ENCODE measurements at regions not wholly inside any gene's neighbourhood (a gene's known extent, or its start where the extent isn't known, plus 50 kb on each side); places are given as distances from the start of the nearest gene placed in this dataset.
A peak's percentile ranks its signal among the peaks of the same experiment; 100 is the strongest.
"Not testable (repeated sequence)": the region's sequence is repeated elsewhere in the genome, so short reads cannot be mapped to it uniquely, and the experiment has no call there.

DNA sequence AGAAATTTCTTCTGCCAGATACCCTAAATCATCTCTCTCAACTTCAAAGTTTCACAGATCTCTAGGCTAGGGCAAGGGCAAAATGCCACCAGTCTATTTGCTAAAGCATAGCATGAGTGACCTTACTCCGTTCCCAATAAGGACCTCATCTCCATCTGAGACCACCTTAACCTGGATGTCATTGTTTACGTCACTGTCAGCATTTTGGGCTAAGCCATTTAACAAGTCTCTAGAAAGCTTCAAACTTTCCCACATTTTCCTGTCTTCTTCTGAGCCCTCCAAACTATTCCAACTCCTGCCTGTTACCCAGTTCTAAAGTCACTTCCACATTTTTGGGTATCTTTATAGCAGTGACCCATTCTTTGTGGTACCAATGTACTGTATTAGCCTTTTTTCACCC is 259.2 kb upstream of the KITLG start:
- no peak for DNase-seq (ENCODE audit: low spot score in 2 of 2)
- ATAC-seq, result no peak
- H3K4me1 Mint-ChIP-seq, result no peaks in the 10 kb centered on the region
- H3K36me3 Mint-ChIP-seq, result no peaks in the 10 kb centered on the region
- H3K27ac Mint-ChIP-seq, result no peak overlapping the region
- peaks cover 14% of the 10 kb centered on the region for H3K9me3 Mint-ChIP-seq
- no peak overlapping the region for H3K4me3 Mint-ChIP-seq

DNA sequence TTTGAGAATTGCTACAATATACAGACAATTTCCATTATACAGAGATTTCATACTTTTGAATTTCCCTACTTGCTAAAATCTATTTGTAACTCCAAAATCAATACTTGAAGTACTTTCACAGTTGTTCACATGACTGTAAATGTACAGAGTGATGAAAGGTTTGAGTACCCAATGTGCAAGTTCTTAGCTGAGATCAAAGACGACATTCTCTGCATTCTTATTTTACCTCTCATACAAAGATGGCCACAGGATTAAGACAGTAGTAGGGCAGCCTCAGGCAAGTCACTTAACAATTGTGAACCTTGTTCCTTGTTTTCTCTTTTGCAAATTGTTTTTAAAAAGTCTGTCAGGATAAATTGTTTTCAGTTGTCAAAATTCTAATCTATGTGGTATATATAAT is 255.9 kb upstream of the KITLG start:
- no peak for ATAC-seq
- no peak overlapping the region for H3K4me3 Mint-ChIP-seq
- no peaks in the 10 kb centered on the region for H3K36me3 Mint-ChIP-seq
- no peak for DNase-seq (ENCODE audit: low spot score in 2 of 2)
- H3K27ac Mint-ChIP-seq, result no peak overlapping the region
- H3K4me1 Mint-ChIP-seq, result no peaks in the 10 kb centered on the region
- peaks cover 14% of the 10 kb centered on the region for H3K9me3 Mint-ChIP-seq

DNA sequence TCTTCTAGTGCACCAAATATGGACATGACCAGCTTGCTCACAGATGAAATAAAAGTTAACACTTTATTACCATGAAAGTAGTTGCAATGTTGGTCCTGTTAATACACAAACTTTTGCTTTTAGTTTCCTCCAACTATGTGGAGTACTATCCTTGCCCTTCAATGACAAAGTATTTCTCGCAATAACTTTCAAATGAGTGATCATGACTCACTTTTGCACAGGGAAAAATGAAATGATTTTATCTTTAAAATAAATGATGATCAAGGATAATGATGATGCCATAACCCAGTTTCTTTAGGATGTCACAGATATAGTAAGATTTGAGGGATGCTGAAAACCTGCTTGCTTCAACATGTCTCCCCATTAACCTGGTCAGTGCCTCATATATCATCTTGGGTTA is 254.0 kb upstream of the KITLG start:
- Mint-ChIP-seq H3K36me3 (no peaks in the 10 kb centered on the region), H3K4me3 (no peak overlapping the region), H3K27ac (no peak overlapping the region), H3K9me3 (peaks cover 7% of the 10 kb centered on the region), H3K4me1 (no peaks in the 10 kb centered on the region)
- DNase-seq (ENCODE audit: low spot score in 2 of 2) (no peak), ATAC-seq (no peak)

DNA sequence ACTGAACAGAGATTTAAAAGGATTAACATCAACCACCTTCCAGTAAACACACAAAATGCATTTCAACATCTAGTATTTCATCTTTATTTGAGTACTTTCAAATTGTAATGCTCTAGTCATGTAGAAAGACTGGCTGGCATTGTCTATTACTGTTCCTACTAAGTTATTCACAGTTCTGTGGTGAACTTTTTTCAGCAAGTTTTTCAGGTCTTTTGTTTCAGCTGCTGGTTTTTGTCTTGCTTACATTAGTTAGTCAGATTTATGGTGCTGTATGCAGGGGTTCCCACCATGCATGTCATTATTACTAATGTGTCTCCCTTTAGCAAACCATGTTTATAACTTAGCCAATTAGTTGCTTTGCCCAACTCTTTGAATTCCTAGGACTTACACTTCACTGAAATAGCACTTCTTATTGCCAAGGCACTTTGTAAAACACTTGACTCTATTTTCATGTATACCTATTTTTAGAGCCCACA is 253.4 kb upstream of the KITLG start:
- no peaks in the 10 kb centered on the region for H3K4me1 Mint-ChIP-seq
- H3K36me3 Mint-ChIP-seq, result no peaks in the 10 kb centered on the region
- no peak overlapping the region for H3K4me3 Mint-ChIP-seq
- no peak overlapping the region for H3K27ac Mint-ChIP-seq
- peaks cover 5% of the 10 kb centered on the region for H3K9me3 Mint-ChIP-seq
- DNase-seq (ENCODE audit: low spot score in 2 of 2), result no peak
- no peak for ATAC-seq

DNA sequence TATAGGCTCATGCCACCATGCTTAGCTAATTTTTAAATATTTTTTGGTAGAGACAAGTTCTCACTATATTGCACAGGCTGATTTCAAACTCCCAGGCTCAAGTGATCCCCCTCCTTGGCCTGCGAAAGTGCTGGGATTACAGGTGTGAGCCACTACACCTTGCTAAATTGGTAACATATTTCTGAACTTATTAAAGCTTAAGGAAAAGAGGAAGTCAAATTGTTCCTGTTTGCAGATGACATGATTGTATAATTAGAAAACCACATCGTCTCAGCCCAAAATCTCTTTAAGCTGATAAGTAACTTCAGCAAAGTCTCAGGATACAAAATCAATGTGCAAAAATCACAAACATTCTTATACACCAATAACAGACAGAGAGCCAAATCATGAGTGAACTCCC is 248.3 kb upstream of the KITLG start:
- not testable (repeated sequence) for ATAC-seq; H3K4me3 Mint-ChIP-seq; DNase-seq (ENCODE audit: low spot score in 2 of 2); H3K9me3 Mint-ChIP-seq; H3K27ac Mint-ChIP-seq; H3K36me3 Mint-ChIP-seq; H3K4me1 Mint-ChIP-seq

DNA sequence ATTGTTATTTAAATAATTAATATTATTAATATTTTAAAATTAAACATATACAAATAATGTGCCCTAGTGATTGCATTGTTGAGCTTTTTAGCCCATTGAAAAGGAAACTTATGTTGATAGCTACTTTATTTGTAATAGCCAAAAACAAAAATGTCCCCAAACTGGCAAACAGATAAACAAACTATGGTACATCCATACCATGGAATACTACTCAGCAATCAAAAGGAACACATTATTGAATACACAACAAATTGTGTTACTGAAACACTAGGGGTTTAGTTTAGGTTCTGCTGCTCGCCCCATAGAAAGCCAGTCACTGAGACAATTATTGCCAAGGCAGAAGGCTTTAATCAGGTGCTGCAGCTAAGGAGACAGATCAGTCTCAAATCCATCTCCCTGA is 239.7 kb upstream of the KITLG start:
- no peak overlapping the region for H3K27ac Mint-ChIP-seq
- H3K9me3 Mint-ChIP-seq, result peaks cover 8% of the 10 kb centered on the region
- no peak overlapping the region for H3K4me3 Mint-ChIP-seq
- ATAC-seq (no peak), DNase-seq (ENCODE audit: low spot score in 2 of 2) (no peak)
- H3K36me3 Mint-ChIP-seq, result no peaks in the 10 kb centered on the region
- no peaks in the 10 kb centered on the region for H3K4me1 Mint-ChIP-seq

DNA sequence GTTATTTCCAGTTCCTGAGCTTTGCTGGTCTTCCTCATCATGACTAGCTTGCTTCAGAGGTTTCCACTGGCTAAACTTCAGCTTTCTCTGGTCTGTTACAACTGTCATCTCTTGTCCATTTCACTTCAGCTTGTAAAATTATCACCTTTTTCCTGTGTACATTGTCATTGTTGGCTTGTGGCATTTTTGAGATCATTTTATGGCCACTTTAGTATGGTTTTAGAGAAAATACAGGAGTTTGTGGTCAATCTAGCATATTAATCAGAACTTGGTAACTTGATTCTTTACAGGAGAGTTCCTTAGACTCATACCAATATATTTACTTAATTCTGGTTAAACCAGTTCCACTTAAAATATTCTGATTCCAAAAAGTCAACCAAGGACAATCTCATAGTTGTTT is 235.9 kb upstream of the KITLG start:
- DNase-seq (ENCODE audit: low spot score in 2 of 2) (no peak), ATAC-seq (no peak)
- no peaks in the 10 kb centered on the region for H3K36me3 Mint-ChIP-seq
- H3K9me3 Mint-ChIP-seq, result peaks cover 10% of the 10 kb centered on the region
- no peak overlapping the region for H3K27ac Mint-ChIP-seq
- no peaks in the 10 kb centered on the region for H3K4me1 Mint-ChIP-seq
- H3K4me3 Mint-ChIP-seq, result no peak overlapping the region

DNA sequence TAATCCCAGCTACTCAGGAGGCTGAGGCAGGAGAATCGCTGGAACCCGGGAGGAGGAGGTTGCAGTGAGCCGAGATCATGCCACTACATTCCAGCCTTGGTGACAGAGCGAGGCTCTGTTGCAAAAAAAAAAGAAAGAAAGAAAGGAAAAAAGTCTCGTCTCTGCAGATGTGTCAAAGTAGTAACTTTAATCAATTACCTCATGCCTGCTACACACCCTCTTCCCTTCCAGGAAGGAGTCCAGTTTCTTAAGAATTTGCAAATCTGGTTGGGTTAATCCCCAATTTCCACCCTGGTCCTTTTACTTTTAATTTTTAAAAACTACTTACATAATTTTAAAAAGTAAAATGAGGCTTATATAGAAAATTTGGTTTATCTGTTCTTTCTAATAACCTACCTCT is 234.5 kb upstream of the KITLG start:
- Mint-ChIP-seq H3K27ac (no peak overlapping the region), H3K4me1 (no peaks in the 10 kb centered on the region), H3K4me3 (no peak overlapping the region), H3K36me3 (no peaks in the 10 kb centered on the region), H3K9me3 (peaks cover 10% of the 10 kb centered on the region)
- ATAC-seq, result no peak
- no peak for DNase-seq (ENCODE audit: low spot score in 2 of 2)

DNA sequence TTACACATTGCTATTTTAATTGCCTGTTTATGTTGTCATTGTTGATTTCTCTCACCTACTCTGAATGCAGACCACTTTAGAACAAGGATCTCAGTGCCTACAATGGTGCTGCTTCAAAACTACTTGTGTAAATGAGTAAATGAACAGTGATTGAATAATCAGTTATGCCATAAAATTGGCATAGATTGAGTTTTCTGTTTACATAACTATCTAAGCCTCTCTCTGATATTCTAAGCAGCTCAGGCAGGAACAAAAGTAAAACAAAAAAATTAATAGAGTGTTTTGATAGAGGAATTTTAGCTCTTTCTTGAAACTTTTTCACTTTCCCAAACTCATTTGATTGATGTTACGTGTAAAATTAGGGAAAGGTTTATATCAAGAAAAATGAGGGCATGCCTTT is 232.3 kb upstream of the KITLG start:
- ATAC-seq, result no peak

DNA sequence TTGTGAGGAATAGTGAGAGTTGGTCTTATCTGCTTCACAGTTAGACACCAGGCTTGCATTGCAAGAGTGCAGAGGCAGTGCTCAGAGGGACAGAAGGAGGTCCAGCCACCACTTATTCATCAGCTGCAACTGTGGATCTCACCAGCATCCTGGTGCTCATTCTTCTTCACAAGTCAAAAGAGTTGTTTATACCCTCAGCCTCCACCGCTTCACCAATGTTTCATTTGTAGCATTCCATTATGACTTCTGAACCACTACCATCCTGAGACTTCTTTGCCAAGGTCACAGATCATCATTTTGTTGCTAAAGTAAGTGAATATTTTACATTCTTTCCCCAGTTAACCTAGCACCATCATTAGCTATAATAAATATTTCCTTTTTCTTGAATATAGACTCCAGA is 230.5 kb upstream of the KITLG start:
- DNase-seq (ENCODE audit: low spot score in 2 of 2) (no peak), ATAC-seq (no peak)
- no peaks in the 10 kb centered on the region for H3K36me3 Mint-ChIP-seq
- no peak overlapping the region for H3K27ac Mint-ChIP-seq
- no peaks in the 10 kb centered on the region for H3K4me1 Mint-ChIP-seq
- peaks cover 2% of the 10 kb centered on the region for H3K9me3 Mint-ChIP-seq
- no peak overlapping the region for H3K4me3 Mint-ChIP-seq

More for the DNA sequence above, 232.3 kb upstream of the KITLG start:
- no peak overlapping the region for H3K4me3 Mint-ChIP-seq
- no peak overlapping the region for H3K27ac Mint-ChIP-seq
- H3K36me3 Mint-ChIP-seq, result no peaks in the 10 kb centered on the region
- peaks cover 5% of the 10 kb centered on the region for H3K9me3 Mint-ChIP-seq
- H3K4me1 Mint-ChIP-seq, result no peaks in the 10 kb centered on the region
- DNase-seq (ENCODE audit: low spot score in 2 of 2), result no peak

DNA sequence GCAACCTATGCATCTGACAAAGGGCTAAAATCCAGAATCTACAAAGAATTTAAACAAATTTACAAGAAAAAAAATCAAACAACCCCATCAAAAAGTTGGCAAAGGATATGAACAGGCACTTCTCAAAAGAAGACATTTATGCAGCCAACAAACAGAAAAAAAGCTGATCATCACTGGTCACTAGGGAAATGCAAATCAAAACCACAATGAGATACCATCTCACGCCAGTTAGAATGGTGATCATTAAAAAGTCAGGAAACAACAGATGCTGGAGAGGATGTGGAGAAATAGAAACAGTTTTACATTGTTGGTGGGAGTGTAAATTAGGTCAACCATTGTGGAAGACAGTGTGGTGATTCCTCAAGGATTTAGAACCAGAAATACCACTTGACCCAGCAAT is 229.6 kb upstream of the KITLG start:
- not testable (repeated sequence) for H3K36me3 Mint-ChIP-seq; H3K9me3 Mint-ChIP-seq; H3K4me3 Mint-ChIP-seq; H3K4me1 Mint-ChIP-seq; DNase-seq (ENCODE audit: low spot score in 2 of 2); H3K27ac Mint-ChIP-seq; ATAC-seq

DNA sequence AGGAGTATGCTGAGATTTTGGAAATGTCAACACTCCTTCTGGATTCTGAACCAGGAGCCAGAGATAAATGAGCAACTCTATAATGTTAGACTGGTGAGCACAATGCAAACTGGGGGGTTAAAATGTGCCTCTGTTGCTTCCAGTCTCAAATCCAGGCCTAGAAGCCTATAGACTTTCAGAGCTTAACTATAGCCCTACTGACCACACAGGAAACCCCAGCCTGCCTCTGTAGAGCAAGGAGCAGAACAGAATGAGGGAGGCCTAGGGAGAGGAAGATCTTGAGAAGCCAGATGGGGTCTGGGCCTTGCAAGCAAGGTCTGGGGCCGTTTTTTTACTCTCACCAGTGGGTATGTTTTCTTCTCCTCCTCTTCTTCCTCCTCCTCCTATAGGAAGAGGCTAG is 225.4 kb upstream of the KITLG start:
- Mint-ChIP-seq H3K36me3 (no peaks in the 10 kb centered on the region), H3K4me1 (no peaks in the 10 kb centered on the region), H3K27ac (no peak overlapping the region), H3K9me3 (no peaks in the 10 kb centered on the region), H3K4me3 (no peak overlapping the region)
- no peak for DNase-seq (ENCODE audit: low spot score in 2 of 2)
- ATAC-seq, result peak; percentile 26

DNA sequence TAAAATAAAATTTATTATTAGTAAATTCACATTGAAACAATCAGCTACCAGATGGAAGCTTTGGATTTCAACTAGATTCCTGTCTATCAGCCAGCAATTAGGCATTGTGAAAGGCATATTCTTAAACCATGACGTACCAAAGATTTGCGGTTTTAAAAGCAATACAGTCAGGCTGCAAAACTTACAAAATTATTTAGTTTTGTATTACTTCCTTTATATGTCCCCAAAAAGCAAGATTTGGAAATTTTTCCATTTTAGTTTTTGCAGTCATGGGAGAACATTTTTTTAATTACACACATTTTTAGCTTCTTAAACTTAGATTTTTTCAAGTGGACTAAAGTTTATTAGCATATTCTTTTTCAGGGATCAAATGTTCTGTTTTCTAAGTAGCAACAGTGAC is 225.0 kb upstream of the KITLG start:
- no peak overlapping the region for H3K4me3 Mint-ChIP-seq
- no peak for DNase-seq (ENCODE audit: low spot score in 2 of 2)
- H3K36me3 Mint-ChIP-seq, result no peaks in the 10 kb centered on the region
- no peak for ATAC-seq
- no peaks in the 10 kb centered on the region for H3K4me1 Mint-ChIP-seq
- no peaks in the 10 kb centered on the region for H3K9me3 Mint-ChIP-seq
- no peak overlapping the region for H3K27ac Mint-ChIP-seq

DNA sequence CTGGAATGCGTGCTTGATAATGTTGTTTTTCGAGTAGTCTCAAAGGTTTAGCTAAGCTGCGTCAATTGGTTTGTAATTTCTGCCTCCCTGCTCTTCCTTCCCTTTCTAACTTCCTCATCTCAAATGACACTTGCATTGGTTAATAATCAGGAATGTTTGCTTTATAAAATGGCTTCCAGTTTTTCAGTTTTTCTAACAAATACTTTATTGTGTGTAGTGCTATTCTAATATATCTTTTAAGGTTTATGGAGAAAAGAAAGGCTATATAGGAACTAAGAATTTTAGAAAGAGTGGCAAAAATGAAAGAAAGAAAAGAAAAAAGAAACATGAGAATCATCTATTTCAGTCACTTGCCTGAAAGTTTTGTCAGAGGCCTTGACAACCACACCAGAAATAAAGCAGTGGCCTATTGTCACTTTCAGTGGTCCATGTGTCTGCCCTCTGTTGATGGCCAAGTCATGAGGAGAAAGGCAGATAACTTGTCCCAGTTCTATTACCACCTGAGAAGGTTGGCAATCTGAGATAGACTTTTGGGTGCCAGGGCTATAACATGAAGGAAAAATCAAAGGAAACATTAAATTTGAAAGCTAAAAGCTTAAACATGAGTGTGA is 221.9 kb upstream of the KITLG start:
- Mint-ChIP-seq H3K4me1 (no peaks in the 10 kb centered on the region), H3K9me3 (no peaks in the 10 kb centered on the region), H3K27ac (no peak overlapping the region), H3K4me3 (no peak overlapping the region), H3K36me3 (no peaks in the 10 kb centered on the region)
- DNase-seq (ENCODE audit: low spot score in 2 of 2) (no peak), ATAC-seq (no peak)

DNA sequence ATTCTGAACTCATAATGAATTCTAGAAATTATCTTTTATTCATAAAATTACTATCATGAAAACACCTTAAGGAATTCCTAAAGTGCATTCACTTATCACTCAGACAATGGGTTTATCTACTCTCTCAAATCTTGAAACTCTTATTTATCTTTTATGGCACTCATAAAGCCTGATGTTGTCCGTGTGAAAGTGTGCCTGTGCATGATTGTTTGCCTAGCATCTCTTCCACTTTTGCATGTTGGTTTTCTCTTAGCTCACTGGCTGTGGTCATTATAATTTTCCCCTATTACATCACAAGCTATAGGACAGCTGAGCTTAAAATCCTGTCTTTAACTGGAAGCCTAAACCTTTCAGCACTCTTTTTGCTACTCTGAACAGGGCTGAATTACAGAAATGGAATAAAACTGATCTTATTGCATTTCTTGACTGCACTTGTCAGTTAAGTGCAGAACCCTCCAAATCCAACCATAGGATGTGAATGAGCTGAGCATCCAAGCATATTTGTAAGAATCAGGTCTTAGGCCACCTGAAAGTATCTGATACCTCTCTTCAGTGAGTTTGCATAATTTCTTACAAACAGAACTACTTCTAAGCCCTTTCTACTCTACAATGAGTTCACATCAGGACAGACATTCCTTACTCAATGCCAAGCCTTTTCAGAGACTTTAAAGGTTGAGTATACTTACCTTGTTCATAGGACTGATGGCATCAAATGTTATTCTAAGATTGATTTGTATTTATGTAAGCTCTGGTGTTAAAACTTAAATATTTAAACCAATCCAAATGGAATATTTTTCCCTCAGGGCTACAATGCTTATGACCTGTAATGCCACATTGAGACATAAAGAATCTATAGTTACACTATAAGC is 221.2 kb upstream of the KITLG start:
- Mint-ChIP-seq H3K4me1 (no peaks in the 10 kb centered on the region), H3K9me3 (no peaks in the 10 kb centered on the region), H3K36me3 (no peaks in the 10 kb centered on the region), H3K27ac (no peak overlapping the region), H3K4me3 (no peak overlapping the region)
- DNase-seq (ENCODE audit: low spot score in 2 of 2), result no peak
- no peak for ATAC-seq

DNA sequence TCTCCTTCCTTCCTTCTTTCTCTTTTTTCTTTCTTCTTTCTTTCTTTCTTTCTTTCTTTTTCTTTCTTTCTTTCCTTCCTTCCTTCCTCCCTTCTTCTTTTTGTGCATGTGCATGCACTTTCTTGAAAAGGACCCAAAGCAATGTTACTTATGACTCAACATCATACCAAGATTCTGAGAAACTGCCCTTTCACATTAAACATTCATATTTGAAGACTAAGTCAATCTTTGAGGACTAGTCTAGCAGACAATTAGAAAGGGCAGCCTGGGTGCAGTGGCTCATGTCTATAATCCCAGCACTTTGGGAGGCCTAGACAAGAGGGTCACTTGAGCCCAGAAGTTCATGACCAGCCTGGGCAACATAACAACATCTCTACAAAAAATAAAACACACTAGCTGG is 212.8 kb upstream of the KITLG start:
- ATAC-seq (no peak), DNase-seq (ENCODE audit: low spot score in 2 of 2) (no peak)
- Mint-ChIP-seq H3K4me1 (no peaks in the 10 kb centered on the region), H3K27ac (no peak overlapping the region), H3K9me3 (peaks cover 10% of the 10 kb centered on the region), H3K4me3 (no peak overlapping the region), H3K36me3 (no peaks in the 10 kb centered on the region)
